NCI-H1436 treated with DMSO at 0.1 percent for 48 hours (cell line): ENCODE measurements at regions not wholly inside any gene's neighbourhood (a gene's known extent, or its start where the extent isn't known, plus 50 kb on each side); places are given as distances from the start of the nearest gene placed in this dataset.
A peak's percentile ranks its signal among the peaks of the same experiment; 100 is the strongest.

Experiments used
- DNase-seq: peaks from one replicate; lab custom pipeline; 2025; lab: John Stamatoyannopoulos, UW

- DNase-seq, result no peak
These were observed 407.9 kb downstream of the PLA2G4A start for GRCh38 chr1:187236676-187237075.

GRCh38 chr1:187237542-187237941, 408.8 kb downstream of the PLA2G4A start:
- DNase-seq, result no peak

GRCh38 chr1:187241971-187242370, 413.2 kb downstream of the PLA2G4A start:
- no peak for DNase-seq

- no peak for DNase-seq
These were observed 415.9 kb downstream of the PLA2G4A start for GRCh38 chr1:187244623-187245022.

DNA sequence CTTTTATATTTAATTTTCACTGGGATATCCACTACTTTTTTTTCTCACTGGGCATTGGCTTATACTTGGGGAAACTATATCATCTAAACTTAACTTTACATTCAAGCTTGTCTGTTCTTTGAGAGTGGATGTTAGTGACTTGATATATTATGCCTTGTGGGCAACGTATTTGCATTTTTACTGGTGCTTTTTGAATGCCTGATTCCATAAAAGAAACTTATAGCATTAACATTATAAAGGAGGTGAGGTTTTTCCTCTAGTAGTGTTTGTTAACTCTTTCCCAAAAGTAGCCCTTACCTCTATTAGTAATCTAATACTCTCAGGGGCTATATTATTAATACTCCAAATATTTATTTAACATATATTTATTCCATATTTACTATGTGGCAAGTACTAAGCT, 416.5 kb downstream of the PLA2G4A start:
- no peak for DNase-seq

DNA sequence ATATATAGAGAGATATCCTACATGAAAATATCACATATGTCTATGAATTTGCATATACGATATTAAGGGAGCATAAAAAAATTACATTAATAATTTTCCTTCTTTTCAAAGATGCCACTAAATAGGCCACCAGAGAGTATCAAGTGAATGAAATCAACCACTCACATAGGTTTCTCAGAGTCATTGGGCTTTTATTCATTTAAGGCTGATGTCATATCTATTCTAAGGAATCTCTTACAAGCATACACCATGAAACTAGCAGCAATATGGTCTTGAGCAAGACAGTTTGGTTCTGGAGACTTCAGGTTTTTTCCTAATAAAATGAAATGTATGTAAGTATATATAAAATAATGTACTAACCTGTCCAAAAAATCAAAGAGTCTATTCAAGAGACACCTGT, 420.4 kb downstream of the PLA2G4A start:
- DNase-seq, result no peak

DNA sequence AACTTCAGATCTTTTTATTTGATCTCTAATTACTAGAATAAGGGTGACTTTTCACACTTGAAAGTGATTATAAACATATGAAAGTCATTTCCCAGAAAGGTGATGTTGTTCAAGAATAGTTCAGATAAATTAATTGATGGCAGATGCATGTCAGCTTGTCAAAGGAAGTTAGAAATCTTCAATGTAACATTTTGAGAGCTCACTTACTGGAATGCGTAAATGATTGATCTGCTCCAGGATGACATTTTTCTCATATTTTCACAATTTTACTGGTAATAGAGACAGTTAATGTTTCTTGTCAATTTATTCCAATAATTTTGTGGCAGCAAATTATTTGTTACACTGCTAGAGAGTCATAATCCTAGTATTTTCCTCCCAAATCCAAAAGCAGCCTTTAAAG, 424.2 kb downstream of the PLA2G4A start:
- DNase-seq, result no peak

- DNase-seq, result no peak
These were observed 428.7 kb downstream of the PLA2G4A start for GRCh38 chr1:187257476-187257875.

- DNase-seq, result peak; percentile 93
These were observed 432.9 kb downstream of the PLA2G4A start for GRCh38 chr1:187261637-187262036.

- no peak for DNase-seq
These were observed 434.0 kb downstream of the PLA2G4A start for GRCh38 chr1:187262731-187263130.

DNA sequence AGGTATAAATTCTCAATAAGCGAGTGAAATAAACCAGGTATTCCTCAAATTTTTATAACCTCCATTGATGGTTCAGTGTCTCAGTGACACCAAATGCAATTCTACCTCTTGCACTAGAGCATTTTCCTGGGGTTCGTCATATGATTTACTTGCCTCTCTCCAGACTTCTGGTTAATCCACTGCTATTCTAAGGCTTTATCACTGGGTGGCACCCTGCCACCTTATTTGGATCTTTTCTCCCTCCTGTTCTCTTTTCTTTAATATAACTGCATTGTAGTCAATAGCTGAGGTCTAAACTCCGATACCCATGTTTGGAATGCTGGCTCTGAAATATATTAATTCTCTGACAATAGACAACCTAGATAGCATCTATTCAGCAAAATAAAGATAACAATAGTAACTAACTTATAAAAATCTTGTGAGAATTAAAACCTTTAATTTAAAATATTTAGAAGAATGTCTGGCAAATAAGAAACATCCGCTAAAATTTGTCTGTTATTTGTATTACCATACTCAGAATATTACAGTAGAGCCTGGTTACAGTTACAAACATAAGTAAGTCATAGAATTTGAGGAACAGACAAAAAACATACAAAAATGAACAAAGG, 436.4 kb downstream of the PLA2G4A start:
- peak; percentile 66 for DNase-seq

DNA sequence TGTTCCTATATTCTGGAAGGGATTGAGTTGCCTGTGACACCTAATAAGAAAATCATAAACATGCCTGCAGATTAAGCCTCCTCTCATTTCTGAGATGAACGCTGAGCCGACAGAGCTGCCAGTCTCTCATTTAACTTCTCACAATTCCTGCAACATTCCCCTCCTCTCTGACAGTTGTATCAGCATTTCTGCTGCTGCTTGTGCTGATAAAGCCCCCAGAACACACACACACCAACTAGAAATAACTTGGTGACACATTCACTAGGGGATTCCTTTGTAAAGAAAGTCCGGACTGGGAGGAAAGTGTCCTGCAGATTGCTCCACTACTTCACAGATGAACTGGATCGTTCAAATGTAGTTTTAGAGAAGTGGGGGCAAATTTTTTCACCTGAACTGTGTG, 437.3 kb downstream of the PLA2G4A start:
- no peak for DNase-seq

DNA sequence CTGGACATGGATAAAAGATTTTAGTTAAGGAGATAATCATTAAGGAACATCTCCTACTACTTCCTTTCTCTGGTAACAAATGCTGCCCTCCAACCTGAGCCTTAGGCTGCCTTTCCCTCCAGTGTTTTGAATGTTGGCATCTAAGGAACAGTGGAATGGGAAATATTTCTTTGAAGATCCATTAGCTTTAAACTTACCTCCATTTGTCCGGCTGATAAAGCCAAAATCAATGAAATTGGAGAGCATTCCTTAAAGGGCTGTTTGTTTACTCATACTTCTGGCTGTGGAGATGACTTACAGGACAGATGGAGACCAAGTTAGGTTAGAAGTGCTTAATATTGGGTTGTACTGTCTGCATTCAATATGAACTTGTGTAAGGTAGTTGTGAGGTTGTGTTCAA, 439.1 kb downstream of the PLA2G4A start:
- DNase-seq, result no peak

GRCh38 chr1:187270256-187270655, 441.5 kb downstream of the PLA2G4A start:
- no peak for DNase-seq

GRCh38 chr1:187275346-187275745, 446.6 kb downstream of the PLA2G4A start:
- no peak for DNase-seq

GRCh38 chr1:187275985-187276575, 447.3 kb downstream of the PLA2G4A start:
- DNase-seq, result no peak

GRCh38 chr1:187276677-187277076, 447.9 kb downstream of the PLA2G4A start:
- no peak for DNase-seq

GRCh38 chr1:187280031-187280430, 451.3 kb downstream of the PLA2G4A start:
- no peak for DNase-seq

GRCh38 chr1:187281085-187281484, 452.3 kb downstream of the PLA2G4A start:
- no peak for DNase-seq

DNA sequence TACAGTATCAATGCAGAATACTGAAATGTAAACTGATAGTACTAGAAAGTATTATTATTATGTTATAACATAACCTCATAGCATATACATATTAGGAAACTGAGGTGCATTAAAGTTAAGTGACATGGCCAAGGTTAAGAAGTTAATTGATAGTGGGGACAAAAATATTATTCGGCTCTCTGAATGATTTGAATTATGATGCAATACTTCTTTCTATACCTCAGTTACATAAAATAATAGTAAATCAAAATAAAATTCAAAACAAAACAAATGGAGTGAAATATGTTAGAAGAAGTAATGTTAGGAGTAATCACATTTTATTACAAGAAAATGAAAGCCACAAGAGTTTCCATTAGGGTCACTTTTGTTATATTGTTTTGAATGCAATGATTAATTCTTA, 455.2 kb downstream of the PLA2G4A start:
- no peak for DNase-seq

GRCh38 chr1:187294421-187295201, 465.9 kb downstream of the PLA2G4A start:
- no peak for DNase-seq

GRCh38 chr1:187300081-187300480, 471.3 kb downstream of the PLA2G4A start:
- DNase-seq, result no peak

- no peak for DNase-seq
These were observed 478.1 kb downstream of the PLA2G4A start for GRCh38 chr1:187306710-187307415.
